H9 (cell line): ENCODE measurements at regions not wholly inside any gene's neighbourhood (a gene's known extent, or its start where the extent isn't known, plus 50 kb on each side); places are given as distances from the start of the nearest gene placed in this dataset.

ENCODE experiments used
- DNase-seq: peaks from one replicate; pipeline ENCODE4 v3.0.0-alpha.2; 2017
- H2AFZ ChIP-seq: one replicate; pipeline ENCODE4 v1.6.1; 2013; ENCODE audit warnings: mild to moderate bottlenecking, low read length, control low read depth, moderate library complexity
- H2AK5ac ChIP-seq: 2 replicates; pipeline ENCODE4 v1.6.1; 2013; ENCODE audit warnings: low read length, control low read depth, mixed read lengths; ENCODE audit not compliant: insufficient read length
- H2BK120ac ChIP-seq: one replicate; pipeline ENCODE4 v1.6.1; 2013; ENCODE audit warnings: low read depth, mild to moderate bottlenecking, low read length, control low read depth, inconsistent platforms; ENCODE audit not compliant: poor library complexity, severe bottlenecking
- H2BK12ac ChIP-seq: 2 replicates; pipeline ENCODE4 v1.6.1; 2013; ENCODE audit warnings: low read length, control low read depth, mixed read lengths, low read depth; ENCODE audit not compliant: insufficient read length
- H2BK15ac ChIP-seq: 2 replicates; pipeline ENCODE4 v1.6.1; 2013; ENCODE audit warnings: low read depth, low read length, control low read depth
- H2BK20ac ChIP-seq: one replicate; pipeline ENCODE4 v1.6.1; 2013; ENCODE audit warnings: low read depth, mild to moderate bottlenecking, low read length, control low read depth, inconsistent platforms; ENCODE audit not compliant: poor library complexity, severe bottlenecking
- H2BK5ac ChIP-seq: 2 replicates; pipeline ENCODE4 v1.6.1; 2013; ENCODE audit warnings: low read length, control low read depth, mixed read lengths; ENCODE audit not compliant: insufficient read length
- H3K14ac ChIP-seq: 2 replicates; pipeline ENCODE4 v1.6.1; 2013; ENCODE audit warnings: low read length, control low read depth; ENCODE audit not compliant: insufficient read depth
- H3K18ac ChIP-seq: 2 replicates; pipeline ENCODE4 v1.6.1; 2013; ENCODE audit warnings: low read depth, mild to moderate bottlenecking, mixed read lengths, low read length, control low read depth; ENCODE audit not compliant: insufficient read length
- H3K23ac ChIP-seq: 2 replicates; pipeline ENCODE4 v1.6.1; 2013; ENCODE audit warnings: low read length, control low read depth, mixed read lengths, low read depth; ENCODE audit not compliant: insufficient read length
- H3K23me2 ChIP-seq: 2 replicates; pipeline ENCODE4 v1.6.1; 2013; ENCODE audit warnings: low read depth, mild to moderate bottlenecking, mixed read lengths, low read length, control low read depth; ENCODE audit not compliant: insufficient read length, poor library complexity, severe bottlenecking
- H3K27ac ChIP-seq: 2 replicates; pipeline ENCODE4 v1.5.1; 2013; ENCODE audit warnings: low read length, control low read depth, mixed read lengths, low read depth; ENCODE audit not compliant: insufficient read length
- H3K27me3 ChIP-seq: 2 replicates; pipeline ENCODE4 v1.6.1; 2013; ENCODE audit warnings: low read length, control low read depth, inconsistent platforms; ENCODE audit not compliant: insufficient read depth
- H3K4ac ChIP-seq: 2 replicates; pipeline ENCODE4 v1.6.1; 2013; ENCODE audit warnings: low read depth, mild to moderate bottlenecking, control low read depth, inconsistent platforms, low read length, moderate library complexity
- H3K4me1 ChIP-seq: 2 replicates; pipeline ENCODE4 v1.6.1; 2013; ENCODE audit warnings: low read length, control low read depth, inconsistent platforms; ENCODE audit not compliant: insufficient read depth
- H3K4me2 ChIP-seq: 2 replicates; pipeline ENCODE4 v1.6.1; 2013; ENCODE audit warnings: low read length, control low read depth, mixed read lengths; ENCODE audit not compliant: insufficient read length, insufficient read depth
- H3K56ac ChIP-seq: 2 replicates; pipeline ENCODE4 v1.6.1; 2013; ENCODE audit warnings: low read depth, mild to moderate bottlenecking, mixed read lengths, low read length, control low read depth; ENCODE audit not compliant: insufficient read length
- H3K79me1 ChIP-seq: 2 replicates; pipeline ENCODE4 v1.6.1; 2013; ENCODE audit warnings: low read depth, mild to moderate bottlenecking, moderate library complexity, low read length, control low read depth, inconsistent platforms; ENCODE audit not compliant: insufficient read depth, poor library complexity, severe bottlenecking
- H3K79me2 ChIP-seq: 2 replicates; pipeline ENCODE4 v1.6.1; 2013; ENCODE audit warnings: low read length, control low read depth, inconsistent platforms; ENCODE audit not compliant: insufficient read depth
- H3K9ac ChIP-seq: 2 replicates; pipeline ENCODE4 v1.6.1; 2013; ENCODE audit warnings: low read length, control low read depth, mixed read lengths; ENCODE audit not compliant: insufficient read length; ENCODE audit errors: extremely low read depth
- H3K9me3 ChIP-seq: one replicate; pipeline ENCODE4 v1.6.1; 2013; ENCODE audit warnings: low read depth, low read length, inconsistent platforms; ENCODE audit not compliant: control insufficient read depth
- H3T11ph ChIP-seq: one replicate; pipeline ENCODE4 v1.6.1; 2013; ENCODE audit warnings: mild to moderate bottlenecking, low read length, control low read depth, inconsistent platforms
- H4K20me1 ChIP-seq: one replicate; pipeline ENCODE4 v1.6.1; 2013; ENCODE audit not compliant: control insufficient read depth, insufficient read length, insufficient read depth
- H4K5ac ChIP-seq: 2 replicates; pipeline ENCODE4 v1.6.1; 2013; ENCODE audit warnings: low read depth, mild to moderate bottlenecking, mixed read lengths, low read length, control low read depth; ENCODE audit not compliant: insufficient read length
- H4K8ac ChIP-seq: replicated peaks from 2 replicates; pipeline ENCODE4 v1.6.1; 2013; ENCODE audit warnings: low read length, control low read depth, mixed read lengths, low read depth; ENCODE audit not compliant: insufficient read length
- H4K91ac ChIP-seq: 2 replicates; pipeline ENCODE4 v1.6.1; 2013; ENCODE audit warnings: low read depth, mild to moderate bottlenecking, moderate library complexity, mixed read lengths, low read length, control low read depth; ENCODE audit not compliant: insufficient read length
- H3K27ac Mint-ChIP-seq, 3 experiments: 2 replicates in 2 of 3; 3 replicates in 1 of 3; pipeline ENCODE4 v1.8.0; 2020 to 2021; ENCODE audit warnings: mixed read lengths in 3 of 3, mild to moderate bottlenecking in 1 of 3, moderate library complexity in 1 of 3
- H3K27me3 Mint-ChIP-seq: 2 replicates; pipeline ENCODE4 v1.8.0; 2021; ENCODE audit warnings: low read depth, mild to moderate bottlenecking, moderate library complexity, mixed read lengths
- H3K36me3 Mint-ChIP-seq, 3 experiments: 2 replicates in 2 of 3; 3 replicates in 1 of 3; pipeline ENCODE4 v1.8.0; 2020 to 2021; ENCODE audit warnings: low read depth in 3 of 3, mixed read lengths in 3 of 3; ENCODE audit not compliant: insufficient read depth in 1 of 3
- H3K4me1 Mint-ChIP-seq, 2 experiments: 2 replicates each; pipeline ENCODE4 v1.8.0; 2020; ENCODE audit warnings: mixed read lengths in 2 of 2
- H3K4me3 Mint-ChIP-seq, 2 experiments: 2 replicates in 1 of 2; 3 replicates in 1 of 2; pipeline ENCODE4 v1.8.0; 2020 to 2021; ENCODE audit warnings: mild to moderate bottlenecking in 2 of 2, mixed read lengths in 2 of 2, moderate library complexity in 1 of 2
- H3K9me3 Mint-ChIP-seq, 2 experiments: 2 replicates in 1 of 2; 3 replicates in 1 of 2; pipeline ENCODE4 v1.8.0; 2020; ENCODE audit warnings: mild to moderate bottlenecking in 2 of 2, mixed read lengths in 2 of 2, moderate library complexity in 1 of 2
- WGBS: extraction: QIAGEN DNeasy Blood & Tissue Kit; methylation state at CpG from one replicate; pipeline ENCODE4 v1.1.7; 2013; ENCODE audit warnings: missing lambda C conversion rate, low lambda C conversion rate, mixed read lengths; ENCODE audit not compliant: insufficient read length; ENCODE audit errors: extremely low coverage; 5-methylcytosine and 5-hydroxymethylcytosine counted together
- TF ChIP-seq, protein P1 (sequence below): fragments of 200-600 bp; sonication (generic); conservative IDR thresholded peaks from 3 replicates; pipeline ENCODE4 v1.8.0; 2021; ENCODE audit warnings: antibody characterized with exemption, mild to moderate bottlenecking

- H2AFZ ChIP-seq = no peak overlapping the region
- no peaks in the 10 kb centered on the region for H3K9me3 ChIP-seq
- no peaks in the 10 kb centered on the region for H3K4me1 ChIP-seq
- H3K56ac ChIP-seq = no peak overlapping the region
- H3K79me1 ChIP-seq = no peaks in the 10 kb centered on the region
- no peak overlapping the region for H4K5ac ChIP-seq
- no peaks in the 10 kb centered on the region for H3K9me3 Mint-ChIP-seq
- no peak overlapping the region for H4K8ac ChIP-seq
- no peak overlapping the region for H4K91ac ChIP-seq
- no peak overlapping the region for H3K4me3 Mint-ChIP-seq
- H2BK15ac ChIP-seq = no peak overlapping the region
- no peak overlapping the region for H3K23ac ChIP-seq
- H3K27ac ChIP-seq = no peak overlapping the region
- H3K79me2 ChIP-seq = no peaks in the 10 kb centered on the region
- no peak for DNase-seq
- H2BK20ac ChIP-seq = no peak overlapping the region
- H2BK120ac ChIP-seq = no peak overlapping the region
- H3K36me3 Mint-ChIP-seq = peaks cover 0 to 5% (median 0%) of the 10 kb centered on the region in 3 experiments; a peak in 2 of 7 replicates
- no peak overlapping the region for H3K9ac ChIP-seq
- H2BK5ac ChIP-seq = no peak overlapping the region
- no peak overlapping the region for H2AK5ac ChIP-seq
- H3K4ac ChIP-seq = no peak overlapping the region
- H3K4me1 Mint-ChIP-seq = peaks cover 7 to 9% of the 10 kb centered on the region in 2 experiments
- no peaks in the 10 kb centered on the region for H3K27me3 Mint-ChIP-seq
- no peak overlapping the region for H3K27ac Mint-ChIP-seq
- no peaks in the 10 kb centered on the region for H4K20me1 ChIP-seq
- no peaks in the 10 kb centered on the region for H3K27me3 ChIP-seq
- no peak overlapping the region for H3T11ph ChIP-seq
- TF ChIP-seq, protein P1, sequence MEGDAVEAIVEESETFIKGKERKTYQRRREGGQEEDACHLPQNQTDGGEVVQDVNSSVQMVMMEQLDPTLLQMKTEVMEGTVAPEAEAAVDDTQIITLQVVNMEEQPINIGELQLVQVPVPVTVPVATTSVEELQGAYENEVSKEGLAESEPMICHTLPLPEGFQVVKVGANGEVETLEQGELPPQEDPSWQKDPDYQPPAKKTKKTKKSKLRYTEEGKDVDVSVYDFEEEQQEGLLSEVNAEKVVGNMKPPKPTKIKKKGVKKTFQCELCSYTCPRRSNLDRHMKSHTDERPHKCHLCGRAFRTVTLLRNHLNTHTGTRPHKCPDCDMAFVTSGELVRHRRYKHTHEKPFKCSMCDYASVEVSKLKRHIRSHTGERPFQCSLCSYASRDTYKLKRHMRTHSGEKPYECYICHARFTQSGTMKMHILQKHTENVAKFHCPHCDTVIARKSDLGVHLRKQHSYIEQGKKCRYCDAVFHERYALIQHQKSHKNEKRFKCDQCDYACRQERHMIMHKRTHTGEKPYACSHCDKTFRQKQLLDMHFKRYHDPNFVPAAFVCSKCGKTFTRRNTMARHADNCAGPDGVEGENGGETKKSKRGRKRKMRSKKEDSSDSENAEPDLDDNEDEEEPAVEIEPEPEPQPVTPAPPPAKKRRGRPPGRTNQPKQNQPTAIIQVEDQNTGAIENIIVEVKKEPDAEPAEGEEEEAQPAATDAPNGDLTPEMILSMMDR = no peak
- WGBS = no CpG with 5 or more reads among the region's 3 CpGs
- no peak overlapping the region for H3K14ac ChIP-seq
- no peak overlapping the region for H2BK12ac ChIP-seq
- H3K23me2 ChIP-seq = no peaks in the 10 kb centered on the region
- H3K18ac ChIP-seq = no peak overlapping the region
- no peak overlapping the region for H3K4me2 ChIP-seq
Observed at GRCh38 chr18:39705362-39705761, 2139.8 kb upstream of the CELF4 start.
